NCI-H82 (cell line): ENCODE measurements at regions not wholly inside any gene's neighbourhood (a gene's known extent, or its start where the extent isn't known, plus 50 kb on each side); places are given as distances from the start of the nearest gene placed in this dataset.

Experiments
- DNase-seq: peaks from one replicate; lab custom pipeline; 2025; lab: John Stamatoyannopoulos, UW

- peak; percentile 74 for DNase-seq
Observed at GRCh38 chr20:20824924-20825584, 112.6 kb upstream of the RALGAPA2 start.

DNA sequence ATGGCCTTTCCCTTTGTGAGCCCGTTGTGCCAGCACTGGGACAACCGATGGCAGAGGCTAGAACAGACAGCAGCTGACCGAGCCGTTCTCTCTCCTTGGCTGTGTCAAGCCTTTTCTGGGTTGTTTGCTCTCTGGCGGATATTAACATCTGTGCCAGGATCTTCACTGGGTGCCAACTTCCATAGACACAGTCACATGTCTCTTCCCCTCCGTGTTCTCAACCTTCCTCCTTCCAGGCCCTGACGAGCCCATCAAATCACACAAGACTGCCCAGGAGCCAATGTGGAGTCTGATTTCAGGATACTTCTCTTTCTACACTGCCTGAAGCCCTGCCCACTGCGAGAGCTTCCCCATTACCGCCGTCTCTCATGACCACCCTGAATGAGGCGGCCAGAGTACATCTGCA is 111.0 kb upstream of the RALGAPA2 start:
- DNase-seq: no peak

- no peak for DNase-seq
Observed at GRCh38 chr20:20821484-20822260, 109.2 kb upstream of the RALGAPA2 start.

- DNase-seq: no peak
Observed at GRCh38 chr20:20820785-20821483, 108.5 kb upstream of the RALGAPA2 start.

DNA sequence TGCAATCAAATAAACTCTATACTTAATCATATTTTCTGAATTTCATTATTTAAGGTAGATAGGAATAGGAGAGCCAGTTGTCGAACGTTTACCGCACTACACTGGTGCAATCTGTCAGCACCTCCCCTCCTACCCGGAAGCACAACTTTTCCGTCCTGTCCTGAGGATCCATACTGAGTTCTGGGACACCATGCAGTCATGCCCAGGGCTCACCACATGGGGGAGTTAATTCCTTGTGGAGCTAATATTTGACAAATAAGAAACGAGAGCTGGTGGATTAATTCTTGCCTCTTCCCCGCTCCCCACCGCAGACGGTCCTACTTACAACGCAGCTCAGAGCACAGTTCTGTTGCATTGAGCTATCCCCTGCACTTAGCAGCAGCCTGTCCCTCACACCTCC is 107.7 kb upstream of the RALGAPA2 start:
- DNase-seq: peak; percentile 91

DNA sequence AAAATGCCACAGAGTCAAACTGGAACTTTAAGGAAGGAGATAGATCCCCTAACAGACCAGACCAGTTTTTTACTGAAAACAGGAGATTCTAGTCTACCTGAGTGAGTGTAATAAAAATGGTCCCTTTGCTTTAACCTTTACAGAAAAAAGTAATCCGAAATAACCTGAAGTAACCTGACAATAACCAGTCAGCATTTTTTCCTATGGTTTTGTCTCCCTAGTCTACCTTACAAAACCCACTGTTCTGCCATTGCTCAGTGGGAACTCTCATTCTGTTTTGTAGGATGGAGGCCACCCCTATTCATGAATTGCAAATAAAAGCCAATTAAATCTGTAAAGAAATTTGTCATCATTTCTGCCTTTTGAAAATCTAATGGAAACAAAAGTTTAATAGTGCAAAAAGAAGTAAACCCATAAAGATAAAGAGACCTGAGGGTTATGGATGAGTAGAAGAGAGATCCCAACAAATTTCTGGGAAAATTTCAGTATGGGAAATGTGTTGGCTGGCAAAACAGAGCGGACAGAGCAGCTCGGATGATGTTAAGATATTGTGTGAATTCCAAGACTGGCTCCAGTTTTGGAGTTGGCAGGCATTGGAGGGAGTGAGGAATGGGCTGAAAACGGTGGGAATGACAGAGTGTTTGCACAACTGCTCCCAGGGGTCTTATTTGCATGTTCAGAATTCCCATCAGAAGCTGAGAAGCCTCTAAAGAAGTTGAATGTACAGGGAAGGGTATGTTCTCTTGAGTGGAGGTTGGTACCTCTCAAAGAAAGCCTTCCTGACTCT is 104.7 kb upstream of the RALGAPA2 start:
- no peak for DNase-seq

DNA sequence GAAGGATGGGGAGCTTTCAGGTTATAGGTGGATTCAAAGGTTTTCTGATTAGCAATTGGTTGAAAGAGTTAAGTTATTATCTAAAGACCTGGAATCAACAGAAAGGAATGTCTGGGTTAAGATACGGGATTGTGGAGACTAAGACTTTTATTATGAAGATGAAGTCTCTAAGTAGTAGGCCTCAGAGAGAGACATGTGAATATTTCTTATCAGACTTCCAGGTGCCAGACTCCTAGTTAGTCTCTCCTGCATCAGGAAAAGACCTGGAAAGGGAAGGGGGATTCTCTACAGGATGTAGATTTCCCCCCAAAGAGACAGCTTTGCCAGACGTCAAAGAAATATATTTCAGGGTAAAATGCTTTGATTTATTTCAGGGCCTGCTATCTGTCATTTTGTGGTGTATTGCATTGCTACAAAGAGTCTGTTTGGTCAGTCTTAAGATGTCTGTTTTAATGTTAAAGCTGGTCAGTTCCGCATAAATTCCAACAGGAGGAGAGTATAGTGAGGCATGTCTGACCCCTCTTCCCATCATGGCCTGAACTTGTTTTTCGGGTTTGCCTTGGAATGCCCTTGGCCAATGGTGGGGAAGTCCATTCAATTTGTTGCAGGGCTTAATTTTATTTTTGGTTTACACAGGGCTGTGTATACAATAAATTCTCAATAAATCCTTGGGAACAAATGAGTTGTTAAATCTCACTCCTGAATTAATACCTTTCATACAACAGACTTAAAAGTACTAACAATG is 103.4 kb upstream of the RALGAPA2 start:
- DNase-seq: no peak

- DNase-seq: no peak
Observed at GRCh38 chr20:20814685-20815084, 102.2 kb upstream of the RALGAPA2 start.

DNA sequence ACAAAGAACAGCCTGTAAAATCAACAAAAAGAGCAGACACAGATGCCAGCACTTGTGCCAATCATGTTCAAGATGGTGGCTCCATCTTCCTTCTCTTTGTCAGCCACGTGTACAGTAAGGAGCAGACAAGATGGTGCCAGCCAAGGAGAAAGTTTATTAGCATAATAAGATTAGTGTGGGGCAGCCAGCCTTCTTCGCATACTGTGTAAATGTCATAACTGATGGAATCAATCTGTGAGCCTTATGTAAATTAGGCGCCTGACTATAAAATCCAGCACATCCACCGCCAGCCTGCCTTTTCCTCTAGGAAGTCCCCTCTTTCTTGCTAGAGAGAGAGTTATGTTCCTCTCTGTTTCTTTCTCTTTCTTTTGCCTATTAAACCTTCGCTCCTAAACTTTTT is 99.7 kb upstream of the RALGAPA2 start:
- DNase-seq: peak; percentile 66

- no peak for DNase-seq
Observed at GRCh38 chr20:20808016-20808415, 95.6 kb upstream of the RALGAPA2 start.

DNA sequence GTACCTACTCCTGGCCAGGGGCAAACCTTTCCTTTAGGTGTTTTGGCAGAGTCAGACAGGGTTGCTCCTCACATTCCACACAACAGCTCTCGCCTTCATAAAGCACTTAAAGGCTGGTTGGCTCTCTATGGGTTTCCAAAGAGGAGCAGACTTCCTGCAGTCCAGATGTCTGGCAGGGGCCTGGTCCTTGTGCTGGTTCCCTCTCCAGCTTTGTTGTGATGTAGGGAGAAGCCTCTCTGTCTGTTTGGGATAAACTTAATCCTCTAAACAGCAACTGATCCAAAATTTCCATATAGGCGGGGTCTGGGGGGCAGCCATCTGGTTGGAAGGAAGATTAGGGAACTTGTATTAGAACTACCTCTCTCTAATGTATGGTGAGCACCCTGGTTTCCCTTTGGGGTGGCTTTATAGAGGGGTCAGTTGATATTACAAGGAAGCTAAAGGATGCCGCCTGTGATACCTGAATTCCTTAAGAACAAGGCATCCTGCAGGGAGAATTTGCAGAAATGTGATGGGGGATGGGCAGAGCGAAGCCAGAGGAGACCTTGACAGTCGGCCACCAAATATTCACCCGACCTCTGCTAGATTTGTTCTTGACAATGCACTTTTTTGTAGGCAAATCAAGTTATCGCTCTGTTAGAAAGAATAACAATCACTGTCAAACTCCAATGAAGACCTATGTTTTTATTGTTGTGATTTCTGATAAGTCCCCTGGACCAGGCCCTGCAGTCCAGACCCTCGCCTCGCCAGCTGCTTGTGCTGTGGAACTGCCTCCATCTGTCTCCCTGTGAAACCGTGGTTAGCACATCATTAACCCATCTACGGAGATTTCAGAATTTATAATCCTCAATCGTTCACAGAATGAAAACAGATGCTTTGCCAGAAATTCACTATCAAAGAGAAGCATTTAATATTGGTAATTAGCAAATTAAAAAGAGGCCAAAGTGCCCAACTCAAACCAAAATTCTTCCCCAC is 94.0 kb upstream of the RALGAPA2 start:
- DNase-seq: peak; percentile 99

DNA sequence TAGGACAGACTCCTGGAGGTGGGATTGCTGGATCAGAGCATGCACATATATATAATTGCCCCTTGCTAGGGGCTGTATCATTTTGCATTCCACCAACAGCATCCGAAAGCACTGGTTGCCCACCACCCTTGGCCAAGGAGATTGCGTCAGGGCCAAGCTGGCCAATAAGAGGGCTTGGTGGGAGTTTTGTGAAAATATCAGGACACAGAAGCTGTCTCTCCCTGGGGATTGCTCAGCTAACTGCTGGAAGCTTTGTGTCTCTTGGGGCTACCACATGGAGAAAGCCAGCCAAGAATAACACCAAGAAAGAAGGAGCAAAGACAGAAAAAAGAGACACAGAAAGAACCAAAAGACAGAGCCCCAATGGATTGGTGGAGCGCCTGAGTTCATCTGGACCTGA is 90.6 kb upstream of the RALGAPA2 start:
- no peak for DNase-seq

DNA sequence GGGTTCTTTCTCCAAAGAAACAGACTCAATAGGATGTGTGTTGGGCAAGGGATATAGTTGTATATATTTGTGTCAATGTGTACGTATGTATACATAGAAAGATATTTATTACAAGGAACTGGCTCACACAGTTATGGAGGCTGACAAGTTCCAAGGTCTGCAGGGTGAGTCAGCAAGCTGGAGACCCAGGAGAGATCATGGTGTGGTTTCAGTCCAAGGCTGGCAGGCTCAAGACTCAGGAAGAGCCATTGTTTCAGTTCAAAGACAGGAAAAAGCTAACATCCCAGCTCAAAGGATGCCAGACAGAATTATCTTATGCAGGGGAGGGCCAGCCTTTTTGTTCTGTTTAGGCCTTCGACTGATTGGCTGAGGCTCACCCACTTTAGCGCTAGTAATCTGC is 89.9 kb upstream of the RALGAPA2 start:
- DNase-seq: no peak

- DNase-seq: no peak
Observed at GRCh38 chr20:20799716-20800312, 87.4 kb upstream of the RALGAPA2 start.

DNA sequence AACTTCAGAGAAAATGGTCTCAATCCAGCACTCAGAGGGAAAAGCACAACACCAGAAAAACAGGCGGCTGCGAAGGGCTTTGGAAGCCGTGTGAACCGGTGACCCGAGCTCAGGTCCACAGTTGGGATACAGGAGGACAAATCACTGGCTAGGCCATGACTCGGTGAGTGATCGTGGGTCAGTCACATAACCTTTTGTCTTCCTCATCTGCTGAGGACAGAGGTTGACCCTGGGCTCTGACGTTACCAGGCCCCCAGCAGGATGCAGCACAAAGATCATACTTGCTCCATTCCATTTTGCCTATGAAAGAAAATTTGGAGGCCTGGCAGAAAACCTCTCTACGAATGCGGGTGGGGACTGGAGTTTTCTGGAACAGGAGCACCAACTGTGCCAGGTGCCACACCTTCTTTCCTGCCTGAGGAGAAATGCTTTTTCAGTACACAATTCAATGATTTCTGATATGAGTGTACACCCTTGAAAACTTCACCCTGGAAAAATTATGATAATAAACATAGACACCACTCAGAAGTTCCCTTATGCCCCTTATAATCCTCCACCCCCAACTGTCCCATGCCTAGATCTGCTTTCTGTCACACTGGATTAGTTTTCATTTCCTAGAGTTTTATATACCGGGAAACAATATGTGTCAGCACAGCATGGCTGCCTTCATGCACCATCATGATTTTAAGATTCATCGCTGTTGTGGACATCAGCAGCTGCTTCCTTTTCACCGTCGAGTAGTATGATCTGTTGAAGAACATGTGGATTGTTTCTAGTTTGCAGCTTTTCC is 85.3 kb upstream of the RALGAPA2 start:
- DNase-seq: no peak

GRCh38 chr20:20796766-20797440 is 84.5 kb upstream of the RALGAPA2 start:
- no peak for DNase-seq

GRCh38 chr20:20795721-20796120 is 83.3 kb upstream of the RALGAPA2 start:
- no peak for DNase-seq

- no peak for DNase-seq
Observed at GRCh38 chr20:20795119-20795518, 82.7 kb upstream of the RALGAPA2 start.

DNA sequence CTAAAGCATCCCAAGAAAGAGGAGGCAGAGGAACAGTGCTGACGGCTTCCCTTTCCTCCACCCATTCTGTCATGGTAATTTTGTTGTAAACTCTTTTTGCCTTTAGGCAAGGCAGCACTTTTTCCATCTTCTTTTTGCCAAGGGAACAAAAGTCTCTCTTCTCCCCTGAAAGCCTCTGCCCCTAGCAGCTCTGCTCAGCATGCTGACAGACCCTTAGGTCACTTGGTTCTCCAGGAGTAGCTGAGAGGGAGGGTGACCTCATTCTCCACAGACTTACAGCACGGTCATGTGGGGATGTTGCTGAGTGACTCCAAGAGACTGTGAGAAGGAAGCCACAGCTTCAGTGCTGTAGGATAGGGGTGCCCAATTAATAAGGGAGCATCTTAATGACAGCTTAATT is 81.1 kb upstream of the RALGAPA2 start:
- DNase-seq: no peak
